ENCODE measurements at regions not wholly inside any gene's neighbourhood (a gene's known extent, or its start where the extent isn't known, plus 50 kb on each side); places are given as distances from the start of the nearest gene placed in this dataset.

- Histone ChIP-seq H3K27me3 (ENCODE audit: control insufficient read depth, extremely low read depth, insufficient read depth, low read length) (no peaks in the 10 kb centered on the region), H3K9me1 (ENCODE audit: control insufficient read depth, extremely low read depth, insufficient read depth, low read length) (no peaks in the 10 kb centered on the region), H3K79me2 (ENCODE audit: control insufficient read depth, insufficient read depth, low read length) (no peaks in the 10 kb centered on the region), H3K36me3 (ENCODE audit: control insufficient read depth in 2 of 2, extremely low read depth in 1 of 2, insufficient read depth in 2 of 2, low read length in 2 of 2) (no peaks in the 10 kb centered on the region), H3K4me3 (ENCODE audit: control insufficient read depth in 2 of 3, extremely low read depth in 1 of 3, insufficient read depth in 2 of 3, low read depth in 1 of 3, low read length in 3 of 3) (no peak overlapping the region), H4K20me1 (ENCODE audit: control insufficient read depth, extremely low read depth, insufficient read depth, low read length) (no peaks in the 10 kb centered on the region), H2AFZ (ENCODE audit: control insufficient read depth, low read length) (no peak overlapping the region), H3K4me2 (ENCODE audit: control insufficient read depth, extremely low read depth, insufficient read depth, low read depth, low read length) (no peak overlapping the region), H3K4me1 (ENCODE audit: control insufficient read depth, extremely low read depth, insufficient read depth, low read length) (no peaks in the 10 kb centered on the region), H3K9me3 (ENCODE audit: control insufficient read depth, low read depth, low read length) (no peaks in the 10 kb centered on the region), H3K27ac (ENCODE audit: control insufficient read depth, insufficient read depth, low read length) (no peak overlapping the region), H3K9ac (ENCODE audit: control insufficient read depth, extremely low read depth, insufficient read depth, low read length) (no peak overlapping the region)
- no peak for DNase-seq (ENCODE audit: low read depth, low spot score)
- dilution Hi-C loops (cut with MboI; ENCODE audit: extremely low pct_ligation_motif_present, low sequenced_read_pairs) = no loop called here
- FAIRE-seq = peak; percentile 32
- TF ChIP-seq EZH2 (IDR thresholded peaks at IDR 0.05; ENCODE audit: low read length) = no peak
- TF ChIP-seq, protein P1, sequence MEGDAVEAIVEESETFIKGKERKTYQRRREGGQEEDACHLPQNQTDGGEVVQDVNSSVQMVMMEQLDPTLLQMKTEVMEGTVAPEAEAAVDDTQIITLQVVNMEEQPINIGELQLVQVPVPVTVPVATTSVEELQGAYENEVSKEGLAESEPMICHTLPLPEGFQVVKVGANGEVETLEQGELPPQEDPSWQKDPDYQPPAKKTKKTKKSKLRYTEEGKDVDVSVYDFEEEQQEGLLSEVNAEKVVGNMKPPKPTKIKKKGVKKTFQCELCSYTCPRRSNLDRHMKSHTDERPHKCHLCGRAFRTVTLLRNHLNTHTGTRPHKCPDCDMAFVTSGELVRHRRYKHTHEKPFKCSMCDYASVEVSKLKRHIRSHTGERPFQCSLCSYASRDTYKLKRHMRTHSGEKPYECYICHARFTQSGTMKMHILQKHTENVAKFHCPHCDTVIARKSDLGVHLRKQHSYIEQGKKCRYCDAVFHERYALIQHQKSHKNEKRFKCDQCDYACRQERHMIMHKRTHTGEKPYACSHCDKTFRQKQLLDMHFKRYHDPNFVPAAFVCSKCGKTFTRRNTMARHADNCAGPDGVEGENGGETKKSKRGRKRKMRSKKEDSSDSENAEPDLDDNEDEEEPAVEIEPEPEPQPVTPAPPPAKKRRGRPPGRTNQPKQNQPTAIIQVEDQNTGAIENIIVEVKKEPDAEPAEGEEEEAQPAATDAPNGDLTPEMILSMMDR (optimal IDR thresholded peaks at IDR 0.05 in 1 of 3, IDR thresholded peaks at IDR 0.05 in 1 of 3, conservative IDR thresholded peaks at IDR 0.05 in 1 of 3; ENCODE audit: extremely low read depth in 1 of 3, insufficient read depth in 2 of 3, low read length in 3 of 3) = no peak
Observed at GRCh38 chr10:33087922-33088321, 129.9 kb upstream of the ITGB1 start.

GRCh38 chr10:33087152-33087551 lies 129.1 kb upstream of the ITGB1 start:
- no peaks in the 10 kb centered on the region for H3K79me2 ChIP-seq (ENCODE audit: control insufficient read depth, insufficient read depth, low read length)
- H3K9me1 ChIP-seq (ENCODE audit: control insufficient read depth, extremely low read depth, insufficient read depth, low read length) = no peaks in the 10 kb centered on the region
- no peak overlapping the region for H3K4me2 ChIP-seq (ENCODE audit: control insufficient read depth, extremely low read depth, insufficient read depth, low read depth, low read length)
- no peak overlapping the region for H3K9ac ChIP-seq (ENCODE audit: control insufficient read depth, extremely low read depth, insufficient read depth, low read length)
- H3K4me1 ChIP-seq (ENCODE audit: control insufficient read depth, extremely low read depth, insufficient read depth, low read length) = no peaks in the 10 kb centered on the region
- H3K4me3 ChIP-seq (ENCODE audit: control insufficient read depth in 2 of 3, extremely low read depth in 1 of 3, insufficient read depth in 2 of 3, low read depth in 1 of 3, low read length in 3 of 3) = no peak overlapping the region
- H3K27me3 ChIP-seq (ENCODE audit: control insufficient read depth, extremely low read depth, insufficient read depth, low read length) = no peaks in the 10 kb centered on the region
- FAIRE-seq = no peak
- no peaks in the 10 kb centered on the region for H3K9me3 ChIP-seq (ENCODE audit: control insufficient read depth, low read depth, low read length)
- dilution Hi-C loops (cut with MboI; ENCODE audit: extremely low pct_ligation_motif_present, low sequenced_read_pairs) = no loop called here
- no peak overlapping the region for H3K27ac ChIP-seq (ENCODE audit: control insufficient read depth, insufficient read depth, low read length)
- DNase-seq (ENCODE audit: low read depth, low spot score) = no peak
- no peaks in the 10 kb centered on the region for H3K36me3 ChIP-seq (ENCODE audit: control insufficient read depth in 2 of 2, extremely low read depth in 1 of 2, insufficient read depth in 2 of 2, low read length in 2 of 2)
- TF ChIP-seq, protein P1 (optimal IDR thresholded peaks at IDR 0.05 in 1 of 3, IDR thresholded peaks at IDR 0.05 in 1 of 3, conservative IDR thresholded peaks at IDR 0.05 in 1 of 3; ENCODE audit: extremely low read depth in 1 of 3, insufficient read depth in 2 of 3, low read length in 3 of 3) = no peak
- no peak for TF ChIP-seq EZH2 (IDR thresholded peaks at IDR 0.05; ENCODE audit: low read length)
- no peaks in the 10 kb centered on the region for H4K20me1 ChIP-seq (ENCODE audit: control insufficient read depth, extremely low read depth, insufficient read depth, low read length)
- no peak overlapping the region for H2AFZ ChIP-seq (ENCODE audit: control insufficient read depth, low read length)
